ENCODE measurements at regions not wholly inside any gene's neighbourhood (a gene's known extent, or its start where the extent isn't known, plus 50 kb on each side); places are given as distances from the start of the nearest gene placed in this dataset.

- TF ChIP-seq EZH2phosphoT487 (IDR thresholded peaks at IDR 0.05) (no peak), EZH2 (IDR thresholded peaks at IDR 0.05) (no peak)
- TF ChIP-seq, protein P1, sequence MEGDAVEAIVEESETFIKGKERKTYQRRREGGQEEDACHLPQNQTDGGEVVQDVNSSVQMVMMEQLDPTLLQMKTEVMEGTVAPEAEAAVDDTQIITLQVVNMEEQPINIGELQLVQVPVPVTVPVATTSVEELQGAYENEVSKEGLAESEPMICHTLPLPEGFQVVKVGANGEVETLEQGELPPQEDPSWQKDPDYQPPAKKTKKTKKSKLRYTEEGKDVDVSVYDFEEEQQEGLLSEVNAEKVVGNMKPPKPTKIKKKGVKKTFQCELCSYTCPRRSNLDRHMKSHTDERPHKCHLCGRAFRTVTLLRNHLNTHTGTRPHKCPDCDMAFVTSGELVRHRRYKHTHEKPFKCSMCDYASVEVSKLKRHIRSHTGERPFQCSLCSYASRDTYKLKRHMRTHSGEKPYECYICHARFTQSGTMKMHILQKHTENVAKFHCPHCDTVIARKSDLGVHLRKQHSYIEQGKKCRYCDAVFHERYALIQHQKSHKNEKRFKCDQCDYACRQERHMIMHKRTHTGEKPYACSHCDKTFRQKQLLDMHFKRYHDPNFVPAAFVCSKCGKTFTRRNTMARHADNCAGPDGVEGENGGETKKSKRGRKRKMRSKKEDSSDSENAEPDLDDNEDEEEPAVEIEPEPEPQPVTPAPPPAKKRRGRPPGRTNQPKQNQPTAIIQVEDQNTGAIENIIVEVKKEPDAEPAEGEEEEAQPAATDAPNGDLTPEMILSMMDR (IDR thresholded peaks at IDR 0.05): no peak
- Histone ChIP-seq H3K36me3 (no peaks in the 10 kb centered on the region), H3K9ac (no peak overlapping the region), H3K27me3 (no peaks in the 10 kb centered on the region), H3K4me1 (no peaks in the 10 kb centered on the region), H4K20me1 (ENCODE audit: low read depth) (no peaks in the 10 kb centered on the region), H3K9me3 (ENCODE audit: low read depth) (no peaks in the 10 kb centered on the region), H3K4me2 (no peak overlapping the region), H3K4me3 (no peak overlapping the region), H3K79me2 (ENCODE audit: low read depth) (no peaks in the 10 kb centered on the region), H3K27ac (no peak overlapping the region), H2AFZ (replicated peaks) (no peak overlapping the region), H3F3A (ENCODE audit: low read depth) (no peaks in the 10 kb centered on the region)
- Mint-ChIP-seq H3K27ac (no peak overlapping the region), H3K27me3 (ENCODE audit: insufficient read depth, low read depth) (no peaks in the 10 kb centered on the region), H3K9me3 (no peaks in the 10 kb centered on the region), H3K4me3 (no peak overlapping the region), H3K36me3 (no peaks in the 10 kb centered on the region), H3K4me1 (no peaks in the 10 kb centered on the region)
- no peak for DNase-seq (ENCODE audit: low spot score)
Observed at GRCh38 chr6:84466511-84466910, 239.1 kb upstream of the CEP162 start.

DNA sequence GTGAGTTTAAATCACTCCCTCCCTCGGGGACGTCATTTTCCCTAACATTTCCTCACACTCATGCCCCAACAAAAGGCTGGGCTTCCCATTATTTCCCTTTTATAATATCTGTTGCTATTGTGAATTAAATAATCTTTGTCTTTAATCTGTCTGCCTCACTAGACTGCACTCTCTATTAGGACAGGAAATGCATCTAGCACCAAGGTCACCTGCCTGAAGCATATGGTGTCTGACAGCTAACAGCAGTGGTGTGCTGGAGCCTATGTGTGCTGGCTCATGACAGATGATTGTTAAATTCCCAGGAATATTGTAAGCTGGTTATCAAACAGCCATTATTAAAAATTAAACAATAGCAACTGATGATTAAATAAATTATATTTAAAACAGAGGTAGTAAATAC is 237.0 kb upstream of the CEP162 start:
- Histone ChIP-seq H3K4me3 (no peak overlapping the region), H3F3A (ENCODE audit: low read depth) (no peaks in the 10 kb centered on the region), H3K9ac (no peak overlapping the region), H3K36me3 (no peaks in the 10 kb centered on the region), H3K4me1 (no peaks in the 10 kb centered on the region), H2AFZ (replicated peaks) (no peak overlapping the region), H3K27me3 (no peaks in the 10 kb centered on the region), H3K79me2 (ENCODE audit: low read depth) (no peaks in the 10 kb centered on the region), H3K9me3 (ENCODE audit: low read depth) (no peaks in the 10 kb centered on the region), H3K4me2 (no peak overlapping the region), H4K20me1 (ENCODE audit: low read depth) (no peaks in the 10 kb centered on the region), H3K27ac (no peak overlapping the region)
- DNase-seq (ENCODE audit: low spot score): no peak
- Mint-ChIP-seq H3K36me3 (no peaks in the 10 kb centered on the region), H3K27ac (no peak overlapping the region), H3K4me3 (no peak overlapping the region), H3K27me3 (ENCODE audit: insufficient read depth, low read depth) (no peaks in the 10 kb centered on the region), H3K9me3 (no peaks in the 10 kb centered on the region), H3K4me1 (no peaks in the 10 kb centered on the region)
- TF ChIP-seq, protein P1 (IDR thresholded peaks at IDR 0.05): no peak
- TF ChIP-seq EZH2phosphoT487 (IDR thresholded peaks at IDR 0.05): no peak
- no peak for TF ChIP-seq EZH2 (IDR thresholded peaks at IDR 0.05)

GRCh38 chr6:84462698-84463097 is 235.3 kb upstream of the CEP162 start:
- Histone ChIP-seq H3K79me2 (ENCODE audit: low read depth) (no peaks in the 10 kb centered on the region), H3K4me1 (no peaks in the 10 kb centered on the region), H3K4me3 (no peak overlapping the region), H3K27ac (no peak overlapping the region), H3K4me2 (no peak overlapping the region), H3K36me3 (no peaks in the 10 kb centered on the region), H3K9ac (no peak overlapping the region), H3F3A (ENCODE audit: low read depth) (no peaks in the 10 kb centered on the region), H2AFZ (replicated peaks) (no peak overlapping the region), H3K27me3 (no peaks in the 10 kb centered on the region), H4K20me1 (ENCODE audit: low read depth) (no peaks in the 10 kb centered on the region), H3K9me3 (ENCODE audit: low read depth) (no peaks in the 10 kb centered on the region)
- no peak for DNase-seq (ENCODE audit: low spot score)
- no peak overlapping the region for H3K27ac Mint-ChIP-seq
- TF ChIP-seq EZH2phosphoT487 (IDR thresholded peaks at IDR 0.05): no peak
- TF ChIP-seq EZH2 (IDR thresholded peaks at IDR 0.05): no peak
- TF ChIP-seq, protein P1 (IDR thresholded peaks at IDR 0.05): no peak
- no peaks in the 10 kb centered on the region for H3K9me3 Mint-ChIP-seq
- no peak overlapping the region for H3K4me3 Mint-ChIP-seq
- no peaks in the 10 kb centered on the region for H3K4me1 Mint-ChIP-seq
- no peaks in the 10 kb centered on the region for H3K36me3 Mint-ChIP-seq
- H3K27me3 Mint-ChIP-seq (ENCODE audit: insufficient read depth, low read depth): no peaks in the 10 kb centered on the region

DNA sequence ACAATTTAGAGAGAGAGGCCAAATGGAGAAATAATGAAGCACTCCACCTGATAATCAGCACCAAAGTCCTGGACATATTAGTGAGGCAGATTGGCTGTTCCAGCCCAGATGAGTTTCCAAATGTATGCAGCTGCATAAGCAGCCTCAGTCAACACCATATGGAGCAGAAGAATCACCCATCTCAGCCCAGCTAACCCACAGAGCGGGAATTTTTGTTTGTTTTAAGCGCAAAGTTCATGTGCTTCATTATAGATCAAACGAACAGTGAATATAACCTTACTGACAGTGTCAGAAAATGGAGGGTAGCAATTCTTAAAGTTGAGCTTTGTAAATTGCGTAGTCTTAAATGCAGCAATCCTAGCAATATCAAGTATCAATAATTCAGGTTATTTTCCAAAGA is 234.0 kb upstream of the CEP162 start:
- TF ChIP-seq EZH2 (IDR thresholded peaks at IDR 0.05) (no peak), EZH2phosphoT487 (IDR thresholded peaks at IDR 0.05) (no peak)
- TF ChIP-seq, protein P1 (IDR thresholded peaks at IDR 0.05): no peak
- H3K4me3 Mint-ChIP-seq: no peak overlapping the region
- no peak overlapping the region for H2AFZ ChIP-seq (replicated peaks)
- H3K9ac ChIP-seq: no peak overlapping the region
- H3K36me3 ChIP-seq: no peaks in the 10 kb centered on the region
- H3K9me3 ChIP-seq (ENCODE audit: low read depth): no peaks in the 10 kb centered on the region
- no peaks in the 10 kb centered on the region for H3K27me3 ChIP-seq
- H3K4me3 ChIP-seq: no peak overlapping the region
- no peaks in the 10 kb centered on the region for H3F3A ChIP-seq (ENCODE audit: low read depth)
- no peak for DNase-seq (ENCODE audit: low spot score)
- no peak overlapping the region for H3K27ac Mint-ChIP-seq
- no peak overlapping the region for H3K4me2 ChIP-seq
- no peaks in the 10 kb centered on the region for H3K36me3 Mint-ChIP-seq
- no peaks in the 10 kb centered on the region for H3K79me2 ChIP-seq (ENCODE audit: low read depth)
- H3K9me3 Mint-ChIP-seq: no peaks in the 10 kb centered on the region
- H3K4me1 Mint-ChIP-seq: no peaks in the 10 kb centered on the region
- peaks cover 5% of the 10 kb centered on the region for H3K4me1 ChIP-seq
- no peak overlapping the region for H3K27ac ChIP-seq
- H3K27me3 Mint-ChIP-seq (ENCODE audit: insufficient read depth, low read depth): no peaks in the 10 kb centered on the region
- H4K20me1 ChIP-seq (ENCODE audit: low read depth): no peaks in the 10 kb centered on the region

Measured in neural progenitor cell (in vitro differentiated cells).